ENCODE measurements at regions not wholly inside any gene's neighbourhood (a gene's known extent, or its start where the extent isn't known, plus 50 kb on each side); places are given as distances from the start of the nearest gene placed in this dataset.

DNA sequence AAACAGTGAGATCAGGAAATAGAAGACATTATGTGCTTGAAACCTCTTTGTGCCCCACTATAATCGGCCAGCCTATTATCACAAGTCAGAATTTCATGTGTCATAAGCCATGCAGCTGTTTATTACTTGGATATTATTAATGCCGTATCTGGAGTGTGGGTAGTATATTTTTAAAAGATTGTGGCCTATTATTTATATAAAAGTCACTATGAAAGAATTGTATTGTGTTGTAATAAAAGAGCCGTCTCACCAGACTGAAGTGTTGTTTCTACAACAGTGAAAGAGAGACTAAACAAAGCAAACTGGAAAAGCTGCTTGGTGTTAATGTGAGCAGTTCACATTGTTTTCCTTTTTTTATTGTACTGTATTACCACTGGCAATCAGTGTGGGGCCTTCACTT, 449.1 kb downstream of the PSAT1 start:
- CTCF ChIA-PET, result no interaction called here

DNA sequence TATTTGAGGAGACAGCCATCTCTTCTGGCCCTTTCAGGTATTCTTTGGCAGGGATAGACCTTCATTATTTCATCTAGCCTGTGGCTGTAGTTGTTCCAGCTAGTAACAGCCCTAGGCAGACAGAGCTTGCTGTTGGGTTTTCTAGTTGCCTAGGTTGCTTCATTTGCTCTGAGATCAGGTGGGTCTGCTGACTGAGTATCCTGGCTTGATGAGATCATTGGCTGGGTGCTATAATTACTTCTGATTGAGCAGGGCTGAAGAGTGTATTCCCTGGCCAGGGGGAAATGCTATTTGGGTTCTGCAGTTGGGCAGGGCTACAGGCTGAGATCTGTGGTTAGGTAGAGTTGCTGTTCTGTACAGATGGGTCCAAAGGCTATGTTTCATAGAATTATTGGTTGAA, 456.1 kb downstream of the PSAT1 start:
- POLR2A ChIA-PET (ENCODE audit: low non-redundant PET), result no interaction called here
- Histone ChIP-seq H3K27me3 (replicated peaks; ENCODE audit: insufficient read depth, low read depth, low read length, poor library complexity) (peaks cover 13% of the 10 kb centered on the region), H3K9me3 (ENCODE audit: low read depth, low read length, poor library complexity, severe bottlenecking) (no peaks in the 10 kb centered on the region), H3K36me3 (ENCODE audit: insufficient read depth, low read length, poor library complexity, severe bottlenecking) (no peaks in the 10 kb centered on the region), H3K4me1 (ENCODE audit: insufficient read depth, low read length, poor library complexity, severe bottlenecking) (no peaks in the 10 kb centered on the region), H3K27ac (ENCODE audit: low read depth, low read length, poor library complexity, severe bottlenecking) (no peak overlapping the region), H3K4me3 (ENCODE audit: low read depth, low read length, poor library complexity, severe bottlenecking) (no peak overlapping the region)
- CTCF ChIA-PET, result no interaction called here
- intact Hi-C loops (cut with micrococcal nuclease; ENCODE audit: unreplicated experiment), result no loop called here
- no TSS peak for BruUV-seq (replicated peaks)
- TF ChIP-seq, protein P1, sequence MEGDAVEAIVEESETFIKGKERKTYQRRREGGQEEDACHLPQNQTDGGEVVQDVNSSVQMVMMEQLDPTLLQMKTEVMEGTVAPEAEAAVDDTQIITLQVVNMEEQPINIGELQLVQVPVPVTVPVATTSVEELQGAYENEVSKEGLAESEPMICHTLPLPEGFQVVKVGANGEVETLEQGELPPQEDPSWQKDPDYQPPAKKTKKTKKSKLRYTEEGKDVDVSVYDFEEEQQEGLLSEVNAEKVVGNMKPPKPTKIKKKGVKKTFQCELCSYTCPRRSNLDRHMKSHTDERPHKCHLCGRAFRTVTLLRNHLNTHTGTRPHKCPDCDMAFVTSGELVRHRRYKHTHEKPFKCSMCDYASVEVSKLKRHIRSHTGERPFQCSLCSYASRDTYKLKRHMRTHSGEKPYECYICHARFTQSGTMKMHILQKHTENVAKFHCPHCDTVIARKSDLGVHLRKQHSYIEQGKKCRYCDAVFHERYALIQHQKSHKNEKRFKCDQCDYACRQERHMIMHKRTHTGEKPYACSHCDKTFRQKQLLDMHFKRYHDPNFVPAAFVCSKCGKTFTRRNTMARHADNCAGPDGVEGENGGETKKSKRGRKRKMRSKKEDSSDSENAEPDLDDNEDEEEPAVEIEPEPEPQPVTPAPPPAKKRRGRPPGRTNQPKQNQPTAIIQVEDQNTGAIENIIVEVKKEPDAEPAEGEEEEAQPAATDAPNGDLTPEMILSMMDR (conservative IDR thresholded peaks at IDR 0.05; ENCODE audit: low read depth, low read length), result no peak
- TF ChIP-seq EZH2 (IDR thresholded peaks at IDR 0.05; ENCODE audit: borderline replicate concordance, low read depth, low read length, poor library complexity, severe bottlenecking), result no peak
- DNase-seq (ENCODE audit: low spot score), result no peak

More for the DNA sequence above, 449.1 kb downstream of the PSAT1 start:
- POLR2A ChIA-PET (ENCODE audit: low non-redundant PET), result no interaction called here
- DNase-seq (ENCODE audit: low spot score), result no peak
- TF ChIP-seq EZH2 (IDR thresholded peaks at IDR 0.05; ENCODE audit: borderline replicate concordance, low read depth, low read length, poor library complexity, severe bottlenecking), result no peak
- TF ChIP-seq, protein P1 (conservative IDR thresholded peaks at IDR 0.05; ENCODE audit: low read depth, low read length), result no peak
- Histone ChIP-seq H3K36me3 (ENCODE audit: insufficient read depth, low read length, poor library complexity, severe bottlenecking) (no peaks in the 10 kb centered on the region), H3K9me3 (ENCODE audit: low read depth, low read length, poor library complexity, severe bottlenecking) (no peaks in the 10 kb centered on the region), H3K27me3 (replicated peaks; ENCODE audit: insufficient read depth, low read depth, low read length, poor library complexity) (no peaks in the 10 kb centered on the region), H3K27ac (ENCODE audit: low read depth, low read length, poor library complexity, severe bottlenecking) (no peak overlapping the region), H3K4me3 (ENCODE audit: low read depth, low read length, poor library complexity, severe bottlenecking) (no peak overlapping the region), H3K4me1 (ENCODE audit: insufficient read depth, low read length, poor library complexity, severe bottlenecking) (no peaks in the 10 kb centered on the region)
- no TSS peak for BruUV-seq (replicated peaks)
- intact Hi-C loops (cut with micrococcal nuclease; ENCODE audit: unreplicated experiment), result no loop called here

DNA sequence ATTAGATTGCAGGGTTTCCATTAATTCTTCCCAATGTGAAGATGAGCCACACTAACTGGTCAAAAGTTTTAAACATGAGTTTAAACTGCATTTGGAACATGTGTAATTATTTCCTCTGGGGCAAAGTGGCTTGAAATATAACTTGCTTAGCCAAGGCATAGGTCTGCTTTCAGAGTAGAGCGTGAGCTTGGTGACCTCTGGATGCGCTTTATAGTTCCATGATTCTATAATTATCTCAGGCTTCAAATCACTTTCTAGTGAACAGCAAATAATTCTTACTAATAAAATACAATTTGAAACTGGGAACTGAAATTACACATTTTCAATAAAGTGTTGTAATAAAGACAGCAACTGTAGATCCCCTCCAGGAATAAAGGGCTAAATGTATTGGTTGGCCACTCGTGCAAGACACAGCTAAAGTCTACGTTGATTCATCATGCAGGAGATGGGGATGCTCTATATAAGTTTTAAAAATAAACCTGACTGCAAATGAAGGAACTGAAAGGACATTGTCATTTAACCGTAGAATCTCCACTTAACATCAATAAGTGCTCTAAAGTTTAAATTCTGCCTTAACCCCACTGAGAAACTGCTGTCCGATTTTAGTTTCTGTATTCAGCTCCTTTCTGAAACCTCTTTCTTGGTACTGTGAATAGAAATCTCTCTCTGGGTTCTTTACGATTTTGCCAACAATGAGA, 460.0 kb downstream of the PSAT1 start:
- BruUV-seq (replicated peaks), result no TSS peak
- Histone ChIP-seq H3K4me1 (ENCODE audit: insufficient read depth, low read length, poor library complexity, severe bottlenecking) (no peaks in the 10 kb centered on the region), H3K27ac (ENCODE audit: low read depth, low read length, poor library complexity, severe bottlenecking) (no peak overlapping the region), H3K9me3 (ENCODE audit: low read depth, low read length, poor library complexity, severe bottlenecking) (no peaks in the 10 kb centered on the region), H3K4me3 (ENCODE audit: low read depth, low read length, poor library complexity, severe bottlenecking) (no peak overlapping the region), H3K27me3 (replicated peaks; ENCODE audit: insufficient read depth, low read depth, low read length, poor library complexity) (peaks cover 13% of the 10 kb centered on the region), H3K36me3 (ENCODE audit: insufficient read depth, low read length, poor library complexity, severe bottlenecking) (no peaks in the 10 kb centered on the region)
- ChIA-PET POLR2A (ENCODE audit: low non-redundant PET) (no interaction called here), CTCF (no interaction called here)
- TF ChIP-seq, protein P1 (conservative IDR thresholded peaks at IDR 0.05; ENCODE audit: low read depth, low read length), result no peak
- DNase-seq (ENCODE audit: low spot score), result no peak
- intact Hi-C loops (cut with micrococcal nuclease; ENCODE audit: unreplicated experiment), result no loop called here

Measured in A673 (cell line).